GM12872 (cell line): ENCODE measurements at regions not wholly inside any gene's neighbourhood (a gene's known extent, or its start where the extent isn't known, plus 50 kb on each side); places are given as distances from the start of the nearest gene placed in this dataset.

Experiments
- CTCF ChIP-seq: IDR thresholded peaks from 3 replicates; pipeline ENCODE4 v1.5.1; 2011; ENCODE audit warnings: low read depth, mild to moderate bottlenecking, low read length, moderate library complexity; ENCODE audit not compliant: insufficient read depth

- no peak for TF ChIP-seq CTCF
Observed at GRCh38 chr2:105553538-105554196, 154.8 kb upstream of the FHL2 start.

GRCh38 chr2:105546628-105546974 lies 147.8 kb upstream of the FHL2 start:
- no peak for TF ChIP-seq CTCF

- TF ChIP-seq CTCF, result peak; percentile 75
Observed at GRCh38 chr2:105545730-105546627, 147.1 kb upstream of the FHL2 start.

GRCh38 chr2:105544591-105545377 lies 145.9 kb upstream of the FHL2 start:
- TF ChIP-seq CTCF, result no peak

GRCh38 chr2:105541189-105542050 lies 142.6 kb upstream of the FHL2 start:
- TF ChIP-seq CTCF, result no peak

GRCh38 chr2:105540642-105541041 lies 141.8 kb upstream of the FHL2 start:
- TF ChIP-seq CTCF, result no peak
